ENCODE measurements at regions not wholly inside any gene's neighbourhood (a gene's known extent, or its start where the extent isn't known, plus 50 kb on each side); places are given as distances from the start of the nearest gene placed in this dataset.

- intact Hi-C loops (cut with DNase I): no loop called here
- no peak for DNase-seq (ENCODE audit: low spot score)
Measured at GRCh38 chr21:27721675-27722074, 754.8 kb upstream of the ADAMTS5 start.

GRCh38 chr21:27719226-27719625 is 752.3 kb upstream of the ADAMTS5 start:
- DNase-seq (ENCODE audit: low spot score): no peak
- intact Hi-C loops (cut with DNase I): no loop called here

GRCh38 chr21:27715131-27715530 is 748.2 kb upstream of the ADAMTS5 start:
- intact Hi-C loops (cut with DNase I): no loop called here
- DNase-seq (ENCODE audit: low spot score): no peak

GRCh38 chr21:27713154-27714109 is 746.5 kb upstream of the ADAMTS5 start:
- DNase-seq (ENCODE audit: low spot score): no peak
- intact Hi-C loops (cut with DNase I): no loop called here

- DNase-seq (ENCODE audit: low spot score): no peak
- intact Hi-C loops (cut with DNase I): loop anchor here (5.0 to 10.0 kb wide), 5 partner anchors 100 to 1088 kb away; no protein-coding TSS in a partner anchor
Measured at GRCh38 chr21:27704567-27705166, 737.8 kb upstream of the ADAMTS5 start.

GRCh38 chr21:27703791-27704190 is 736.9 kb upstream of the ADAMTS5 start:
- DNase-seq (ENCODE audit: low spot score): no peak
- intact Hi-C loops (cut with DNase I): loop anchor here (2.0 to 10.0 kb wide), 6 partner anchors 101 to 1089 kb away; no protein-coding TSS in a partner anchor

GRCh38 chr21:27700974-27701614 is 734.2 kb upstream of the ADAMTS5 start:
- DNase-seq (ENCODE audit: low spot score): peak; percentile 81
- intact Hi-C loops (cut with DNase I): loop anchor here (5.0 to 10.0 kb wide), 5 partner anchors 104 to 1091 kb away; no protein-coding TSS in a partner anchor

GRCh38 chr21:27695246-27695645 is 728.4 kb upstream of the ADAMTS5 start:
- intact Hi-C loops (cut with DNase I): no loop called here
- no peak for DNase-seq (ENCODE audit: low spot score)

- intact Hi-C loops (cut with DNase I): no loop called here
Measured at GRCh38 chr21:27694667-27695066, 727.8 kb upstream of the ADAMTS5 start.

GRCh38 chr21:27693376-27693775 is 726.5 kb upstream of the ADAMTS5 start:
- intact Hi-C loops (cut with DNase I): no loop called here
- DNase-seq (ENCODE audit: low spot score): no peak

More at GRCh38 chr21:27694667-27695066, 727.8 kb upstream of the ADAMTS5 start:
- no peak for DNase-seq (ENCODE audit: low spot score)

GRCh38 chr21:27691516-27691915 is 724.6 kb upstream of the ADAMTS5 start:
- intact Hi-C loops (cut with DNase I): no loop called here
- DNase-seq (ENCODE audit: low spot score): no peak

- no peak for DNase-seq (ENCODE audit: low spot score)
- intact Hi-C loops (cut with DNase I): no loop called here
Measured at GRCh38 chr21:27691006-27691405, 724.1 kb upstream of the ADAMTS5 start.

- intact Hi-C loops (cut with DNase I): no loop called here
- DNase-seq (ENCODE audit: low spot score): no peak
Measured at GRCh38 chr21:27690426-27690825, 723.5 kb upstream of the ADAMTS5 start.

GRCh38 chr21:27688773-27689172 is 721.9 kb upstream of the ADAMTS5 start:
- intact Hi-C loops (cut with DNase I): no loop called here

GRCh38 chr21:27683292-27683691 is 716.4 kb upstream of the ADAMTS5 start:
- DNase-seq (ENCODE audit: low spot score): no peak
- intact Hi-C loops (cut with DNase I): no loop called here

More at GRCh38 chr21:27688773-27689172, 721.9 kb upstream of the ADAMTS5 start:
- no peak for DNase-seq (ENCODE audit: low spot score)

GRCh38 chr21:27681841-27682240 is 715.0 kb upstream of the ADAMTS5 start:
- DNase-seq (ENCODE audit: low spot score): no peak
- intact Hi-C loops (cut with DNase I): no loop called here

GRCh38 chr21:27681038-27681437 is 714.1 kb upstream of the ADAMTS5 start:
- DNase-seq (ENCODE audit: low spot score): no peak
- intact Hi-C loops (cut with DNase I): no loop called here

GRCh38 chr21:27680181-27680580 is 713.3 kb upstream of the ADAMTS5 start:
- DNase-seq (ENCODE audit: low spot score): no peak
- intact Hi-C loops (cut with DNase I): no loop called here

- no peak for DNase-seq (ENCODE audit: low spot score)
- intact Hi-C loops (cut with DNase I): no loop called here
Measured at GRCh38 chr21:27678511-27678910, 711.6 kb upstream of the ADAMTS5 start.

GRCh38 chr21:27677546-27677945 is 710.7 kb upstream of the ADAMTS5 start:
- intact Hi-C loops (cut with DNase I): no loop called here
- DNase-seq (ENCODE audit: low spot score): no peak

Data from cardiac septum (tissue), 1 donor.